ENCODE measurements at regions not wholly inside any gene's neighbourhood (a gene's known extent, or its start where the extent isn't known, plus 50 kb on each side); places are given as distances from the start of the nearest gene placed in this dataset.

DNA sequence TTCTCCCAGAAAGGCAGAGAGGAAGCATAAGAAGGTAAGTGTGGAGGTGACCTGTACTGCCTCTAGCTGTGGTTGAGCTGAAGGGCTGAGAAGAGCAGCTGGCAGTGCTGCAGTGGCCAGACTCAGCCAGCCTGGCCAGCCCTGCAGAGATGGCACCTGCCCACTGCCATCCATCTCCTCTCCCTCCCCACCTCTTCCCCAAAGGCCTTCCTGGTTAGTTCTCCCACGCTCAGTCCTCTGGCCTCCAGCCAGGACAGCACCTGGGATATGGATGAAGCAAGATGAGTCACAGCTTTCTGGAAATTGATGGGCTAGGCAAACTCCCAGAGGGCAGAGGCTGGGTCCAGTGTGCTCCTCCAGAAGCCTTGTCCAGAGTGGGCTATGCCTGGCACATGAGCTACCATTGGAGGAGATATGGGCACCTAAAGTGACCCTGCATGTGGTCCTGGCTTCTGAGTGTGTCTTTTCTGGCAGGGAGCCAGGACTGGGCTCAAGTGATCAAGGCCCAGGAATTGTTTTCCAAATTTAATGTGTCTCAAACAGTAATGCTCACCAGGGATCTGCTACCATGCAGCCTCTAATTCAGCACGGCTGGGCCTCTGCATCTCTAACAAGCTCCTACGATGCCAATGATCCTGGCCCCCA, 81.0 kb upstream of the CACUL1 start:
- no peak for DNase-seq (ENCODE audit: extremely low read depth in 1 of 2, low read depth in 1 of 2)

GRCh38 chr10:118838364-118838763, 83.6 kb upstream of the CACUL1 start:
- no peak for DNase-seq (ENCODE audit: extremely low read depth in 1 of 2, low read depth in 1 of 2)

DNA sequence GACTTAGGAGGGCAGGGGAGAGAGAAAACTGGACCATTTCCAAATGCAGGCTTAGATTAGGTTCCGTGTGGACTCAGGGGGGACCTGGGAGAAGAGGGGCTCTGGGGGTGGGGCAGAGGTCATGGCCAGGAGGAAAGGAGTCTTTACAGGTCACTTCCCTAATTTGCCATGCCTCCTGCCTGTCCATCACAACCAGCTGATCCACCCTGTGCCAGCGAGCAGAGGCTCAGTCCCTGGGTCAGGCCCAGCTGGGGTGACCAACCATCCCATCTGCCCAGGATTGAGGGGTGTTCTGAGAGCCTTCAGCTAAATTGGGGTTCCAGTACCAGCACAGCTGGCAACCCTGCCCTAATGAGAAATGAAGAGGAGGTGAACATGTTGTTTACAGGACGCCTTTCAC, 84.6 kb upstream of the CACUL1 start:
- DNase-seq (ENCODE audit: extremely low read depth in 1 of 2, low read depth in 1 of 2) = no peak

DNA sequence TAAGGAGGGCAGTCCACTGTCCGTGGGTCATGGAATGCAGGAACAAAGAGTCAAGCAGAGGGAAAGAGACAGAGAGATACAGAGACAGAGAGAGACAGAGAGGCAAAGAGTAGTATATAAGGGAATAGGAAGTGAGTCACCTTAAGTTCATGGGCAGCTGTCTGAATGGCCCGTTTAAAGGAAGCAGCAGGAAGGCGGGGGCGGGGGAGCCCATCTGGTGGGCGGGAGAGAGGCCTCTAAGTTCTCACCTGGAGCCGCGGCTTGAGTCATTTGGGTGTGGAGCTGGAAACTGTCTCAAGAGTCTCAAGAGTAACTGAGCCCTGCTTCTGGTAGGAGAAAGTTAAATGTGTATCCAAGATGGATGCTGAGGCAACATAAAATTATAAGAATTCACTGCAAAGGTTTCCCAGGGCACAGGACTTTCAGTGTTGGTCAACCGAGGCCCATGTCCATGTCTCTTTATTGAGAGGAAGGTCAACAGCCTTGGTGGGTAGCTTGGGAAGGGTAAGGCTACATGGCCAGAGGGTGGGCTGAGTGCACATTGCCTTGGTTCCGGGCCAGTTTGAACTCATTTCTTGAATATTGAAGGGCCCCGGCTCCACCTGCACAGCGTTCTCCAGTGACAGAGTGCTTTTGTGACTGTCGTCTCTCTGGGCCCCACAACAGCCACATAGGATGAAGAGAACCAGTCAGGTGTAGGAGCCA, 85.5 kb upstream of the CACUL1 start:
- peak; percentile 47 to 68 for DNase-seq (ENCODE audit: extremely low read depth in 1 of 2, low read depth in 1 of 2)

GRCh38 chr10:118840776-118841468, 86.2 kb upstream of the CACUL1 start:
- DNase-seq (ENCODE audit: extremely low read depth in 1 of 2, low read depth in 1 of 2) = no peak

GRCh38 chr10:118841881-118842605, 87.3 kb upstream of the CACUL1 start:
- no peak for DNase-seq (ENCODE audit: extremely low read depth in 1 of 2, low read depth in 1 of 2)

DNA sequence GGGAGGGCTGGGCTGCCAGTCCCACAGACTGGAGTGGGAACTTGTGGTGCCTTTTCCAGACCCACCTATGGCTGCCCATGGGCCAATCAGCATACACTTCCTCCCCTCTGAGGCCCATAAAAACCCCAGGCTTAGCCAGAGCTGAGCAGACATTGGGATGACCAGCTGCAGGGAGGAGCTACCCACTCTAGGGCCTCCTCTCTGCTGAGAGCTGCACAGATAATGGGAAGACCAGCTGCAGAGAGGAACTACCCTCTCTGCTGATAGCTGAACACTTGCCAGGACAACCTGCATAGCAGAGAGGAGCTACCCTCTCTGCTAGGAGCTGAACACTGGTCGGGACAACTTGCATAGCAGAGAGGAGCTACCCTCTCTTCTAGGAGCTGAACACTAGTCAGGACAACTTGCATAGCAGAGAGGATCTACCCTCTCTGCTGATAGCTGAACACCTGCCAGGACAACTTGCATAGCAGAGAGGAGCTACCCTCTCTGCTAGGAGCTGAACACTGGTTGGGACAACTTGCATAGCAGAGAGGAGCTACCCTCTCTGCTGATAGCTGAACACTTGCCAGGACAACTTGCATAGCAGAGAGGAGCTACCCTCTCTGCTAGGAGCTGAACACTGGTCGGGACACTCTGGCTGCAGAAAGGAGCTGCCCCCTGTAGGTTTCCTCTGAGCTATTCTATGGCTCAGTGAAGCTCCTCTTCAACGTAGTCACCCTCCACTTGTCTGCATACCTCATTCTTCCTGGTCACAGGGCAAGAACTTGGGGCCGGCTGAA, 88.3 kb upstream of the CACUL1 start:
- no peak for DNase-seq (ENCODE audit: extremely low read depth in 1 of 2, low read depth in 1 of 2)

- DNase-seq (ENCODE audit: extremely low read depth in 1 of 2, low read depth in 1 of 2) = no peak
Measured at GRCh38 chr10:118843647-118844265, 89.0 kb upstream of the CACUL1 start.

- DNase-seq (ENCODE audit: extremely low read depth in 1 of 2, low read depth in 1 of 2) = no peak
Measured at GRCh38 chr10:118844731-118845521, 90.2 kb upstream of the CACUL1 start.

DNA sequence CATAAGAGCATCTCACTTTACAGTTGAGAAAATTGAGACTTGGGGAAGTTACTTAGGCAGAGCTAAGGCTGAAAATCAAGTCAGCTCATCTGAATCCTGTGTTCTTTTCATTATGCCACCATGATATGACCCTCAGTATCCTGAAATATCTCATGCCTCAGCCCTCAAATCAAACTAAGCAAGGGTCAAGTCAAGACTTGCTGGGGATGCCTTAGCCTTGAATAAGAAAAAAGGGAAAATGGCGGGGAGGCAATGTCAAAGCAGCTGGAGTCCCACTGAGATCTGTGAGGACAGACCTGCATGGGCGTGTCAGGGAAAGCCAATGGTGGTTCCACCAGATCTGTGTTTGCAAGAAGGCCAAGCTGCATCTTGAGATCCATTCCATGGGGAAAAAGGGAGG, 91.0 kb upstream of the CACUL1 start:
- no peak for DNase-seq (ENCODE audit: extremely low read depth in 1 of 2, low read depth in 1 of 2)

DNA sequence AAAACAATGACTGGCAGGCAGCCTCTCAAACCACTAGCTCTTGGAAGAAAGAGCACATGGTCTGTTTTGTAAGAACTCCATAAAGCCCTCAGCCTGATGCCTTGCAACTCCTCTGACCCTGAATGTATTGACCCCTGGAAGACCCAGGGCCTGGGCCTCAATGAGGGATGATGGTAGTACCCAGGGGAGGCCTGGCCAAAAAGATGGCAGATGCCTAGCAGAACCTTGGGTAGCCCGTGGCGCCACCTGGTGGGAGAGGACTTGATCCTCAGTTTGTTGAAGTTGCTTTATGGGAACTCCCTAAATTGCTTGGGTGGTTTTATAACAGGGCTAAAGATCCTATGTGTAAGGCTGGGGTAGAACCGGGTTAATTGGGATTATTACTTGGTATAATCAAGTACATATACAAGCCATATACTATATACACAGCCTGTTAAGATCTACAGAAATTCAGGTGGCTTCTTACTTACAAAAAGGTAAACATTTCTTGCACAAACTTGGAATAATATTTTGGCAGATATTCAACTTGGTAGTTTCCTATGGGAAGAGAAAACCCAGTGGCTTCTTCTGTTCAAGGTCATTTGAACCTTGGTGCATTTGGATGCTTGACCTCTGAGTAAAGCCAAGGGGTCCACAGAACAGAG, 95.8 kb upstream of the CACUL1 start:
- DNase-seq (ENCODE audit: extremely low read depth in 1 of 2, low read depth in 1 of 2) = peak; percentile 37 to 70

DNA sequence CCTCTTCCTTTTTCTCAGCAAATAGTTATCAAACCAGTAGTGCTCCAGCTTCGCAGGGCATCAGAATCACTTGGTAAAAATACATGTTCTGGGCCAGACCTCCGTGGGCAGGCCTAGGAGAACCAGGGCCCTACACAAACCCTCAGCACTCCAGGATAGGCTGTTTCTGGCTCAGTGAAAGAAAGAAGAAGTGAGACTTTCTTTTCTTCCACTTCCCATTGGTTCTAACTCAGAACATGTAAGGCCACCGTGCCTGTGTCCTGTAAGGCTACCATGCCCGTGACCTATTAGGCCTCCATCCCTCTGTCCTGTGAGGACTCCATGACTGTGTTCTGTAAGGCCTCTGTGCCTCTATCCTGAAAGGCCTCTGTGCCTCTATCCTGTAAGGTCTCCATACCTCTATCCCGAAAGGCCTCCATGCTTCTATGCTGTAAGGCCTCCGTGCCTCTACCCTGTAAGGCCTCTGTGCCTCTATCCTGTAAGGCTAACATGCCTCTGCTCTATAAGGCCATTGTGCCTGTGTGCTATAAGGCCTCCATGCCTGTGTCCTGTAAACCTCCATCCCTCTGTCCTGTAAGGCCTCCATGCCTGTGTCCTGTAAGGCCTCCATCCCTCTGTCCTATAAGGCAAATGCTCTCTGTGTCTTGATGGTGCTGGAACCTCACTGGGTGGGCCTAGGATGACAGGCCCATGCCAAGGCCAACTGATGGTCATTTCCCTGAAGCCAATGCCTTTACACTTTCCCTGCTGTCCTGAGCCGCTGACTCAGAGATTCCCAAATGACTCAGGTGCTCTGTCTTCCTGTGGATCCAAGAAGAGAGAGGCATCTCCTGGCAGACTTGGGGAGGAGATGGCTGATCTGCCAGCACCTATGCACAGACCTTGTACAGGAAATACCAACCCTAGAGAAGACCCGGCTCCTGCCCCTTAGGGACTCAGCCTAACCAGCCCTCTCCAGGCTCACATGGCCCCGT, 96.6 kb upstream of the CACUL1 start:
- no peak for DNase-seq (ENCODE audit: extremely low read depth in 1 of 2, low read depth in 1 of 2)

- DNase-seq (ENCODE audit: extremely low read depth in 1 of 2, low read depth in 1 of 2) = no peak
Measured at GRCh38 chr10:118853916-118854315, 99.1 kb upstream of the CACUL1 start.

- DNase-seq (ENCODE audit: extremely low read depth in 1 of 2, low read depth in 1 of 2) = no peak
Measured at GRCh38 chr10:118856106-118856505, 101.3 kb upstream of the CACUL1 start.

GRCh38 chr10:118865998-118866693, 111.4 kb upstream of the CACUL1 start:
- DNase-seq (ENCODE audit: extremely low read depth in 1 of 2, low read depth in 1 of 2) = no peak

- DNase-seq (ENCODE audit: extremely low read depth in 1 of 2, low read depth in 1 of 2) = no peak
Measured at GRCh38 chr10:118867768-118868167, 113.0 kb upstream of the CACUL1 start.

GRCh38 chr10:118868589-118868988, 113.8 kb upstream of the CACUL1 start:
- no peak for DNase-seq (ENCODE audit: extremely low read depth in 1 of 2, low read depth in 1 of 2)

Measured in stimulated activated CD8-positive, alpha-beta memory T cell treated with anti-CD3 and anti-CD28 coated beads, Interleukin-7, amount 100 ng/mL, for 48 hours (primary cell).